HUES64 (cell line): ENCODE measurements at regions not wholly inside any gene's neighbourhood (a gene's known extent, or its start where the extent isn't known, plus 50 kb on each side); places are given as distances from the start of the nearest gene placed in this dataset.

Experiments
- H3K27ac ChIP-seq: 2 replicates; pipeline ENCODE4 v1.7.0; 2013; ENCODE audit warnings: low read depth, low read length, inconsistent platforms
- H3K27me3 ChIP-seq: 2 replicates; pipeline ENCODE4 v1.6.1; 2013; ENCODE audit warnings: mild to moderate bottlenecking, low read length; ENCODE audit not compliant: insufficient read depth
- H3K36me3 ChIP-seq: 2 replicates; pipeline ENCODE4 v1.6.1; 2013; ENCODE audit warnings: mild to moderate bottlenecking, low read length; ENCODE audit not compliant: insufficient read depth
- H3K4me1 ChIP-seq: 2 replicates; pipeline ENCODE4 v1.6.1; 2013; ENCODE audit warnings: mild to moderate bottlenecking, low read length, moderate library complexity; ENCODE audit not compliant: insufficient read depth
- H3K4me3 ChIP-seq: 2 replicates; pipeline ENCODE4 v1.5.1; 2013; ENCODE audit warnings: mild to moderate bottlenecking, low read length, moderate library complexity
- H3K9ac ChIP-seq: 2 replicates; pipeline ENCODE4 v1.6.1; 2013; ENCODE audit warnings: mild to moderate bottlenecking, low read depth, low read length
- H3K9me3 ChIP-seq: 2 replicates; pipeline ENCODE4 v1.6.1; 2013; ENCODE audit warnings: low read depth, low read length; ENCODE audit not compliant: insufficient read depth
- WGBS: fragments of 150-250, 120-280 bp; methylation state at CpG from one replicate; pipeline ENCODE4 v1.1.7; 2013; ENCODE audit warnings: missing lambda C conversion rate; 5-methylcytosine and 5-hydroxymethylcytosine counted together

GRCh38 chr13:84885868-84886267 is 913.4 kb downstream of the SLITRK6 start:
- Histone ChIP-seq H3K27me3 (no peaks in the 10 kb centered on the region), H3K36me3 (no peaks in the 10 kb centered on the region), H3K4me3 (no peak overlapping the region), H3K4me1 (no peaks in the 10 kb centered on the region), H3K9me3 (no peaks in the 10 kb centered on the region), H3K27ac (no peak overlapping the region), H3K9ac (no peak overlapping the region)
- WGBS = 90% methylated on average over 4 of the region's 6 CpGs

DNA sequence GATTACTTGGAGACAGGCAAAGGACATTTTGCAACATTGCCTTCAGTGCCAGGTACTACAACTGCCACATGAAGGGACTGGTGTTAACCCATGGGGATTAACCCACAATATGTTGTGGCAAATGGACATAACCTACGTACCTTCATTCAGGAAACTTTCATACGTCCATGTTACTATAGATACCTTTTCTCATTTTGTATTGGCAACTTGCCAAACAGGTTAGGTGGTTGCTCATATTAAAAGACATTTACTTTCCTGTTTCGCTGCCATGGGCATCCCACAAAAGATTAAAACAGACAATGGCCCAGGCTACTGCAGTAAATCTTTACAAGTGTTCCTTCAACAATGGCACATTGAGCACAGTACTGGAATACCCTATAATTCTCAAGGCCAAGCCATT is 925.3 kb downstream of the SLITRK6 start:
- Histone ChIP-seq H3K4me1 (no peaks in the 10 kb centered on the region), H3K36me3 (no peaks in the 10 kb centered on the region), H3K4me3 (no peak overlapping the region), H3K9me3 (0 out of 2 replicates have a peak, but pooled peaks cover 5% of the 10 kb centered on the region), H3K9ac (no peak overlapping the region), H3K27me3 (no peaks in the 10 kb centered on the region), H3K27ac (no peak overlapping the region)
- 94% methylated on average over 3 of the region's 3 CpGs for WGBS

GRCh38 chr13:84870190-84870589 is 929.0 kb downstream of the SLITRK6 start:
- peaks cover 23% of the 10 kb centered on the region for H3K4me1 ChIP-seq
- H3K36me3 ChIP-seq = no peaks in the 10 kb centered on the region
- H3K4me3 ChIP-seq = no peak overlapping the region
- WGBS = 87% methylated on average over 6 of the region's 6 CpGs
- H3K27me3 ChIP-seq = no peaks in the 10 kb centered on the region
- H3K9me3 ChIP-seq = no peaks in the 10 kb centered on the region
- H3K9ac ChIP-seq = no peak overlapping the region
- no peak overlapping the region for H3K27ac ChIP-seq

GRCh38 chr13:84867246-84867645 is 932.0 kb downstream of the SLITRK6 start:
- Histone ChIP-seq H3K27me3 (no peaks in the 10 kb centered on the region), H3K4me3 (no peak overlapping the region), H3K9me3 (no peaks in the 10 kb centered on the region), H3K9ac (peak overlapping the region; percentile 53; the same call in 1 of the 2 replicates), H3K36me3 (no peaks in the 10 kb centered on the region), H3K27ac (peak overlapping the region; percentile 48), H3K4me1 (peaks cover 23% of the 10 kb centered on the region)

GRCh38 chr13:84865783-84866221 is 933.4 kb downstream of the SLITRK6 start:
- Histone ChIP-seq H3K27ac (0 out of 2 replicates have a peak overlapping the region, but pooled peaks have one; percentile 16), H3K4me3 (no peak overlapping the region), H3K36me3 (no peaks in the 10 kb centered on the region), H3K4me1 (peaks cover 23% of the 10 kb centered on the region), H3K9me3 (no peaks in the 10 kb centered on the region), H3K9ac (no peak overlapping the region), H3K27me3 (no peaks in the 10 kb centered on the region)
- WGBS = 90% methylated on average over 2 of the region's 2 CpGs

- H3K27ac ChIP-seq = no peak overlapping the region
- WGBS = 85% methylated on average over 1 of the region's 2 CpGs
- H3K36me3 ChIP-seq = no peaks in the 10 kb centered on the region
- H3K4me3 ChIP-seq = no peak overlapping the region
- no peaks in the 10 kb centered on the region for H3K9me3 ChIP-seq
- H3K9ac ChIP-seq = no peak overlapping the region
- H3K27me3 ChIP-seq = no peaks in the 10 kb centered on the region
- peaks cover 23% of the 10 kb centered on the region for H3K4me1 ChIP-seq
Observed at GRCh38 chr13:84864341-84864740, 934.9 kb downstream of the SLITRK6 start.

DNA sequence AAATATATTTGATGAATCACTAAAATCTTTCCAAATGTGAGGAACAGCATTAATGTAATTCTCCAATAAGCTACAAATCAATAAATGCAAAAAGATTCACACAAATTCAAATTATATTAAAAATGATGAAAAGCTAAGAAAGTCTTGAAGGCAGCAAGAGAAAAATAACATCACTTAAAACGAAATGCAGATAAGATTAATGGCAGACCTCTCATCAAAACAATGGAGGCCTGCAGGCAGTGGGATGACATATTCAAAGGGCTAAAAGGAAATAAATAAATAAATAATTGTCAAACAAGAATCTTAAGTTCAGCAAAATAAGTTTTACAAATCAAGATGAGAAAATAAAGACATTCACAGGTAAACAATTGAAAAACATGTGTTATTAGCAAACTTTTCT is 952.1 kb downstream of the SLITRK6 start:
- Histone ChIP-seq H3K36me3 (no peaks in the 10 kb centered on the region), H3K4me3 (no peak overlapping the region), H3K9ac (no peak overlapping the region), H3K27me3 (no peaks in the 10 kb centered on the region), H3K9me3 (peaks cover 6% of the 10 kb centered on the region), H3K4me1 (no peaks in the 10 kb centered on the region), H3K27ac (no peak overlapping the region)
- WGBS = 100% methylated on average over 1 of the region's 1 CpG

DNA sequence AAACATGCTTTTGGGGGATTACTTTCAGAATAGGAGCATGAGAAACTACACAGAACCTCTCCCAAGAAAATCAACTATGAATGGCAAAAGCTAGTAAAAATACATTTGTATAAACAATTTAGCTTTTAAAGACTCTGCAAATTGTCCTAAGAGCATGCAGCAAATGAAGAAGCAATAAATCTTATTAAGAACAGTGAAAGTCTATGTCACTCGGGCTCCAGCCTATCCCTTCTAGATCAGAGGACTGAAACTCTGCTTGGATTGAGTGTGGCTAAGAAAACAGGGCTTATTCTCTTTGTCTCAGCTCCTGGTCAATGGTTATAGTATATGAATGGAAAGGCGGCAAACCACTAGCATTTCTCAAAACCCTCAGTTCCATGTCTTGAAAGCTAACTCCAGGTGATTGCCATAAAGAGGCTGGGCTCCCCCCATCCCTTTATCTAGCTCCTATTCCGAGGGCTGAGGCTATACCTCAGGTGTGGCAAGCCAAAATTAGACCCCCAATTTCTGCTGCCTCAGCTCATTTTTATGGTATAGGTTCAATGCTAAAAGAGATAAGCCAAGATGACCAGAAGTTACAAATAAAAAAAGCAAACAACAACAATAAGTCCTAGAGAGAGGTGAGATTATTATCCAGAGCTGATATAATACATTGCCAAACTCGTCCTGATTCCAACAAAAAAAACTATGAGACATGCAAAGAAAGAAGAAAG is 953.2 kb downstream of the SLITRK6 start:
- Histone ChIP-seq H3K4me1 (no peaks in the 10 kb centered on the region), H3K9ac (no peak overlapping the region), H3K4me3 (no peak overlapping the region), H3K27ac (no peak overlapping the region), H3K36me3 (no peaks in the 10 kb centered on the region), H3K9me3 (peaks cover 6% of the 10 kb centered on the region), H3K27me3 (no peaks in the 10 kb centered on the region)
- WGBS = 89% methylated on average over 3 of the region's 4 CpGs

DNA sequence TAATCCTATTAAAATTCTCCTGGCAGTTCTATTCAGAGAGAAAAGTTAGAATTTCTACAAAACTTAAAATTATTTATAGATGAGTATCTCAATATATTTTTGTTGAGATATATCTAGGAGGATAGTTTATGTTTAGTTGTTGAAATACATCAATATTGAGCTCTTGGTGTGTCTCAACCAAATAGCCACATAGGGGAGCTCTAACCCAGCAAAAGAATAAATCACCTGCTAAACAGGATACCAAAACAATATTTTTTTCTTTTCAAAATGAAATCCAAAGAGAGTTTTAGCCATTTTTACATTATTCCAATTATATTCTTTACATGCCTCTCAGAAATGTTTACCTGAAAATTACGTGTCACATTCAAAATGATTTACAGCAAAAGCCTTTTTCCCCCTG is 954.7 kb downstream of the SLITRK6 start:
- Histone ChIP-seq H3K36me3 (no peaks in the 10 kb centered on the region), H3K4me3 (no peak overlapping the region), H3K9ac (no peak overlapping the region), H3K27ac (no peak overlapping the region), H3K4me1 (no peaks in the 10 kb centered on the region), H3K27me3 (no peaks in the 10 kb centered on the region), H3K9me3 (peaks cover 6% of the 10 kb centered on the region)
- WGBS = 53% methylated on average over 1 of the region's 1 CpG

DNA sequence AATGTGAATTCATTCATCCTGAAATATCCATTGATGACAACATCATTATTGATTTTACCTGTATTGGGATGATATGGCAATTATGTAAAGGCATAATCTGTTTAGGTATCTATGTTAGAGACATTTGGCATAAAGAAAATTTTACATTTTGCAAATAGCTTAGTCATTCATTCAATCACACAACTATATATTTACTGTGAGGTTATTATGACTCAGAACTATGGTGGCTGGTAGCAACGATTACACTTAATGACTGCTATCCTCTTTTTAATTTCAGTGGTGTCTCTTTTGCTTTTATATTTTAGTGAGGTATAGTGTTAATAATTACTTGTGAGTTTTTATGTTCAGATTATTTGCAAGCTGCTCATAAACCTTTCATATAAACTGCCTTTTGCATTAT is 955.9 kb downstream of the SLITRK6 start:
- Histone ChIP-seq H3K4me1 (no peaks in the 10 kb centered on the region), H3K36me3 (no peaks in the 10 kb centered on the region), H3K27ac (no peak overlapping the region), H3K9ac (no peak overlapping the region), H3K9me3 (peaks cover 6% of the 10 kb centered on the region), H3K27me3 (no peaks in the 10 kb centered on the region), H3K4me3 (no peak overlapping the region)
- no CpG with 5 or more reads among the region's 1 CpG for WGBS

- Histone ChIP-seq H3K36me3 (no peaks in the 10 kb centered on the region), H3K27ac (no peak overlapping the region), H3K4me1 (no peaks in the 10 kb centered on the region), H3K9me3 (no peaks in the 10 kb centered on the region), H3K27me3 (no peaks in the 10 kb centered on the region), H3K4me3 (no peak overlapping the region), H3K9ac (no peak overlapping the region)
- WGBS = 85% methylated on average over 1 of the region's 2 CpGs
Observed at GRCh38 chr13:84834201-84834600, 951.9 kb upstream of the SLITRK1 start.
